Occipital lobe (tissue), 1 donor: ENCODE measurements at regions not wholly inside any gene's neighbourhood (a gene's known extent, or its start where the extent isn't known, plus 50 kb on each side); places are given as distances from the start of the nearest gene placed in this dataset.
"Not testable (repeated sequence)": the region's sequence is repeated elsewhere in the genome, so short reads cannot be mapped to it uniquely, and the experiment has no call there.

Experiments used
- DNase-seq: peaks from one replicate; lab custom pipeline; 2025; lab: John Stamatoyannopoulos, UW

GRCh38 chr4:97359826-97360225 lies 783.5 kb downstream of the STPG2 start:
- DNase-seq, result no peak

- no peak for DNase-seq
These were observed 782.5 kb downstream of the STPG2 start for GRCh38 chr4:97360733-97361132.

- DNase-seq, result no peak
These were observed 775.4 kb downstream of the STPG2 start for GRCh38 chr4:97367878-97368277.

GRCh38 chr4:97370568-97370967 lies 772.7 kb downstream of the STPG2 start:
- no peak for DNase-seq

- no peak for DNase-seq
These were observed 768.8 kb downstream of the STPG2 start for GRCh38 chr4:97374526-97374925.

- no peak for DNase-seq
These were observed 756.3 kb downstream of the STPG2 start for GRCh38 chr4:97386969-97387368.

DNA sequence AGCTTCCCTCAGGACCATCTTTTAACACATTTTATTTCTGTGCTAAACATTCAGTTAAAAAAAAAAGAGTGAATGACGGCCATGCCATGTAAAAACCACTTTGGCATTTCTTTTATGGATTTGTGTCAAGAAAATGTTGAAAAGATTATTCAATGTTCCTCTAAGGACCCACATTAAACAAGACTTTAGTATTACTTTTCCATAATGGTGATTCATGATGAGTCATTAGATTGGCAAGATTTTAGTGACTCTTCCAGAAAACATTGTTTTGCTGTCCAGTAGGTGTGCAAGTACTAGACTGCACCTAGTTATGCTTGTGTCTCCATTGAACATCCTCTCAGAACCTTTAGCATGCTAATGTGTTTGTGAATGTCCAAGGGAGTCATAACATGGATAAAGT lies 748.6 kb downstream of the STPG2 start:
- no peak for DNase-seq

DNA sequence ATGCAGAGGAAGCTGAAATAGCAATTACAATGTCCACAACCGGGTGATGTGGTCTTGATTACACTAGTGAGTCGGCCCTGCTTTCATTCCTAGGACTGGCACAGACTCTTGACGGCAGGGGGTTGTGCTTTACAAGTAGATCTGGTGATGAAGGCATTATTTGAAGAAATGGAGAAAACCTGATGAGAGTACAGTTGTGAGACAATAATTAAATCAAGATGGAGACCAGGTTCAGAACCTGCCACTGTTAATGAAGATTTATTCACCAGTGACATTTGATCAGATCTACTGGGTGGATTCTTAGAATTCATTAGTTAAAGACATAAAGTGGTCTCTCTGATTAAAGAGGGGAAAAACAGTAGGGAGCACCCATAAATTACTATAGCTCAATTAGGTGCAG lies 747.2 kb downstream of the STPG2 start:
- no peak for DNase-seq

GRCh38 chr4:97396605-97397004 lies 746.7 kb downstream of the STPG2 start:
- DNase-seq, result no peak

DNA sequence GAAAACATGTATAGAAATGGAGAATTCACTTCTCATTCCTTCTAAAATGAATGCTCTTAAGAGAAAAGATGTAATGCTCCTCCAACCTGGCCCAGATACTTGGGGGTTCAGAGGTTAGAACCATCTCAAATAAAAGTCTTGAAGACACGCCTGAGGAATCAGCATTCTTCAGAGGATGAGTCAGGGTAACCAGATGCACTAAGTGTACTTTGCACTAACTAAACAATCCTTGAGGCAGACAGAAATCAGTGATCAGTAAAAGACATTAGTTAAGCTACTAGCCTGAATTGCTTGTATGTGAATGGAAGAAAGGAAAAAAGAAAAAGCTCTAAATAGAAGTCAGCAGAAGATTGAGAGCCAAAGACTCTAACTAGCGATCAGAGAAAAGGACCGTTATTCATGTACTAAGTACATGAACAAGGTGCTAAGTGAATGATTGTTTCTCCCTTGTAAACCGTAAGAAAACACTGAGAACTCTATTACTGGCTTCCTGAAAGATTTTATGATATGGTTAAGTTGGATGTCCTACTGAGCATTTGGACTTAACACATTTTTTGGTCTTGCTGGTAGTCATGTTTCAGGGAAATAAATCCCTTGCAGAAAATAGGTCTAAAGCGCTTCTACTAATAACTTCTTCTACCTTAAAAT lies 738.3 kb downstream of the STPG2 start:
- DNase-seq, result no peak

DNA sequence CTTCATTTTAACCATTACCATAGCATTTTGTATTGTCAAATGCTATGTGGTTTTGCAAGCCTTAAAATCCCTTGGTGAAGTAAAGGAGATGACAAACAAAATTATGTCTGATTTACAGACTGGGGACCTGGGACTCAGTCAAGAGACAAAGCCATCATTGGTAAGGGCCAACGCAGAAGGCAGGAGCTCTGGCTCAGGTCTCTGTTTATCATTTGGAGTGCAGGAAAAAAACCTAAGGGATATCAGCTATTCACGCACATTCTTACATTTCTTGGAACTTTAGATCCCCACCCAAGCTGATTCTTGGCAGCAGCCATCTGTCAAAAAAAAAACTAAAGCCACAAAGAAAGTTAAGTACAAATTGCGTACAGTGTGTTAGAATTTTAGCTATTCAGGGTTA lies 731.9 kb downstream of the STPG2 start:
- DNase-seq, result no peak

DNA sequence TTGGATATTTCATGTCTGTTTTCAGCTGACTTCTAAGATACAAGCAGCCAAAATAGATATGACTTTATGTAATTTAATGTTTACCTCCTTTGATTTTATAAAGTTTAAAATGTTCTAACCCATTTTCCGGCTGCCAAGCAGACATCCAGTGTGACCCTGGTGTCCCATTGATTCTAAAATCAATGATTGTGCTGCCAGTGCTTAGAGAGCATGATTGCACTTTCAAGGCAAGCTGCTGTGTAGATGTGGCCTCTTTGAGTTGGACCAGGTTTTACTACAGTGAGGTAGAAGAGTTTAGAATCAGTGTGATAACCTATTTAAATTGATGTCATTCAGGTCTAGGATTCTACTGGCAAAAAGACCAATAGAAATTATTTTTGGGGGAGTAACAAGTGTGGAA lies 730.9 kb downstream of the STPG2 start:
- no peak for DNase-seq

- DNase-seq, result no peak
These were observed 729.1 kb downstream of the STPG2 start for GRCh38 chr4:97414161-97414560.

DNA sequence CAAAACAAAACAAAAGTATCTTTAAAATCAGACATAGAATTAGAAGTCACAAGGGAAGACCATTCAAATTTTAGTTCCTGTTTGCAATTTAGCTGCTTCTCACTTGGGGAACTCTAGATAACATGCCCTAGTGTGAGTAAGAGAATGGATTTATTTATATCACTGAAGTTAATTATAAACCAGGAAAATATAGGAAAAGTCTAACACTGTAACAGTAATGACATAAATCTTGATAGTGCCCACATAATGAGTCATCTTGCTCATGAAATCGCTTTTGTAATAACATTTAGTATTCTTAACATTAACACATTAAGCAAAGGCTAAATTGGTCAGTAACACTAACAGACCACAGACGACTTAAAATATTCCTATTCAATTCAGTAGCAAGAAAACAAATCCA lies 710.7 kb downstream of the STPG2 start:
- DNase-seq, result no peak

- DNase-seq, result not testable (repeated sequence)
These were observed 705.1 kb downstream of the STPG2 start for GRCh38 chr4:97437998-97438705.

DNA sequence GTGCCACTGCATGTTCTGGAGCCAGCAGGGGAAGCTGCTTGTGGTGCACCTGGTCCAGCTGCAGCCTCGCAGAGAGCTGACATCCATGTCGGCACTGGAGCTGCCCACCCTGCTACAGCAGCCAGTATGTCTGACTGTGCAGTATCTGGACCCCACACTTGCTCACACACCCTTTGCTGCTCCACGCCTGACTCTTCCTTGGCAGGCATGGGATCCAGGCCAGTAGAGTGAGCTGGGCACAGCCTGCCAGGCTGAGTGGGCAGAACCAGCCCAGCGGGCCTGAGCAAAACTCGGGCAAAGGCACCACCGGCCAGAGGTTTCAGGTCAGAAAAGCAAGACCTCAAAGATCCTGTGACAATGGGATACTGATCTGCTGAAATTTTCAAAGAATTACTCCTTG lies 690.1 kb downstream of the STPG2 start:
- DNase-seq, result no peak

DNA sequence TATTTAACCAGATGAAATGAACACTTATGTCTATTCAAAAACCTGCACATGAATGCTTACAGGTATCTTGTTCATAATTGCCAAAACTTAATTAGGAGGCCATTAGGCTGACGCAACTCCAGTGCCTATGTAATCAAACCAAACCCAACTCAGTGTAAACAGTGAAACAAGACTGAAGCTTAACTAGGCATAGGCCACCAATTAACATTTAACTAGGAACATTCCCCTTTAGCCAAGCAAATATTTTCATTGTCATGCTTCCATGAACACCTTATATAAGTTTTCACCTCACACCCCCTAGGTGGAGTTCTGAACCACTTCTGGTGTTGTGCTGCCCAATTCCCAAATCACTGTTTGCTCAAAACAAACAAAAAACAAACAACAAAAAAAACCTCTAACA lies 686.0 kb downstream of the STPG2 start:
- no peak for DNase-seq

GRCh38 chr4:97468272-97468671 lies 675.0 kb downstream of the STPG2 start:
- DNase-seq, result no peak

DNA sequence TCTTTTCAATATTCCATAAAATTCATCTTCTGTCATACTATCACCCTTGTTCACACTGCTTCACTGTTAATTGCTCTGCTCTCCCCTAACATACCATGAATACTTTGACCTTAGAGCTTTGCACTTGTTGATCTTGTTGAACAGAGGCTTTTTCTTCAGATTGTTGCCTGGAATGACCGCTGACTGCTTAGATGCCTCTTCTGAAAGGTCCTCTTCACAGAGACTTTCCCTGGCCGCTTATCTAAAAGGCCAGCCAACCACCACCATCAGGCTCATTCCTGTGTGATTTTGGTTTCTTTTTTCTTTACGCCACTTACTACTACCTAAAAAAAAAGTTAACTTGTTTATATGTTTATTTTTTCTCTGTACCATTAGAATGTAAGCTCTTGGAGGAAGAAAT lies 667.7 kb downstream of the STPG2 start:
- no peak for DNase-seq

DNA sequence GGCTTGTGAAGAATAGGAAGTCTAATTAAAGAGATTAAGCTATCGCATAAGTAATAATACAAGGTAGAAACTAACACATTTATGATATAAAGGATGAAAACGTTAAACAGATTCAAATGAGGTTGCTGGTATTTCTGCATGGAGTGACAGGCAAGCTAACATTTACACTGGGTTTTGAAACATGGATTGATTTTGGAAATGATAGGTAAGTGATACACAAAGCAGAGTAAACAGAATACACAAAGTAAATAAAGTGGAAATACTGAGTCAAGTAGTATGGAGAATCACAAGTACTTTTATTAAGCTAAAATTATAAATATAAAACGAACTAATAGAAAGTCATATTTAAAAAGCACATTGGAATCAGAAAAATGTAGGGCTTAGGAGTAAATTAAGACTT lies 665.3 kb downstream of the STPG2 start:
- no peak for DNase-seq

- DNase-seq, result no peak
These were observed 663.9 kb downstream of the STPG2 start for GRCh38 chr4:97479388-97479787.

GRCh38 chr4:97491856-97492255 lies 651.4 kb downstream of the STPG2 start:
- DNase-seq, result no peak

DNA sequence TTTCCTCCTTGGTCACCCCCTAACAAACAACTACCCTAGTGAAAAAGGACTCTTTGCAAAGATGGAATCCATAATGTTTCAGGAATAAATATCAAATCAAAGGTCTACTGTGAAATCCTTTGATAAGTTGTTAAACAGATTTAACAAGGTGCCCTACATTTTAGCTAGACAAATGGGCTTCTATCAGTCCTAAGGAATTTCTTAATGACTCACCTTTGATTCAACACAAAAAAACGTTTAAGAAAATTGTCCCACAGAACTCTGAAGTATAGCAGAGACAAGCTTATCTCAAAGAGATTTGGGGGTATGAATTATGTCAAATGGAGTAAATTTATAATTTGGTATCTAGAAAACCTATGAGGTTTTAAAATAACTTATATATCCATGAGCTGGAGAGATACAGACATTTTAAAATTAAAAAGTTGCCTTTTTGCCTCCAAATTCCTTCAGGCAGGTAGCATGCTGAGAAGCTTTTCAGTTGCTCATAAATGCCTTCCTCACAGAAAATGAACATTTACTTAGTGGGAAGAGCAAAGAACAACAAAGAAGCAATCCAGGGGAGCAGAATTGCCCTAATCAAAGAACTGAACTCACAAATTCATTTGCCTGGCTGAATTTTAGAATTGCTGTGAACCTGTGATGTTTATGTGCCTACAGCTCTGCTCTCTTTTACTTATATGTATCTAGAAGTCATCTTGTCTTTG lies 649.3 kb downstream of the STPG2 start:
- no peak for DNase-seq
